GM18505 (cell line): ENCODE measurements at regions not wholly inside any gene's neighbourhood (a gene's known extent, or its start where the extent isn't known, plus 50 kb on each side); places are given as distances from the start of the nearest gene placed in this dataset.
"Not testable (repeated sequence)": the region's sequence is repeated elsewhere in the genome, so short reads cannot be mapped to it uniquely, and the experiment has no call there.

ENCODE experiments used
- ATAC-seq: cut with Tn5 transposase; IDR thresholded peaks from one replicate; pipeline ENCODE4 v1.9.1; 2021; ENCODE audit not compliant: unreplicated experiment
- POLR2A ChIP-seq: IDR thresholded peaks from 4 replicates; pipeline ENCODE4 v1.6.1; 2011; ENCODE audit warnings: borderline replicate concordance; ENCODE audit not compliant: insufficient read depth, insufficient read length; ENCODE audit errors: extremely low read depth

DNA sequence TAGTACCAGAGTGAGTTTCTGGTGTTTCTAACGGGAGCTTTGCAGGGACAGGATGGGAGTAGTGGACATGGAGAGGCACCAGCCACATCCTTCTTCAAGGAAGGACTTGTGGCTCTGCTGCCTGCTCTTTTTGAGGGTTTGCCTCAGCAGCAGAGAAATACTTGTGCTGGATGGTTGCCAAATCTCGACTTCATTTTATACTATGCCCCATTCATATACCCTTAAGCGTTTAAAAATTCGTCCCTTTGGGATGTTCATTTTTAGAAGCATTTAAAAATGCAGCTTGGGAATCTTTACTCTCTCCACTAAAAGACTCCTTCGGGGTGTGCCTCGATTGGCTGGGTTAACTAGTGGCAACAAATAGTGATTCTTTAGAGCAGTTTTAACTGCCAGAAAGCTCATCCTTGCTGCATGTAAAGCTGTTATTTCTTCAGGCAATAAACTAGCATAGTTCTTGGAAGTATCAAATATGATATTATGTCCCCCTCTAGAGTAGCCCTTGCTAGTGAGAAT lies 126.5 kb upstream of the B3GAT2 start:
- ATAC-seq, result no peak
- TF ChIP-seq POLR2A, result no peak

GRCh38 chr6:71088166-71088565 lies 131.3 kb upstream of the B3GAT2 start:
- no peak for TF ChIP-seq POLR2A
- no peak for ATAC-seq

DNA sequence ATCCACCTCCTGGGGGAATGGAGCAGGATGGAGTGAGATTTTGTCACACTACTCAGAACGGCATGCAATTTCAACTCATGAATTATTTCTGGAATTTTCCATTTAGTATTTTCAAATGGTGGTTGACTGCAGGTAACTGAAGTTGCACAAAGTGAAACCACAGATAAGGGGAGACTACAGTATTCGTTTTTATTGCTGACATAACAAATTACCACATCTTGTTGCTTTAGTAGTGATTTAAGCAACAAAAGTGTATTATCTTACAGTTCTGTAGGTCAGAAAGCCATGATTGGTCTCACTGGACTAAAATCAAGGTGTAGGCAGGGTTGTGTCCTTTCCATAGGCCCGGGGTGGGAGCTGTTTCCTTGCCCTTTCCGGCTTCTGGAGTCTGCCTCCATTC lies 133.4 kb upstream of the B3GAT2 start:
- TF ChIP-seq POLR2A, result no peak
- ATAC-seq, result no peak

DNA sequence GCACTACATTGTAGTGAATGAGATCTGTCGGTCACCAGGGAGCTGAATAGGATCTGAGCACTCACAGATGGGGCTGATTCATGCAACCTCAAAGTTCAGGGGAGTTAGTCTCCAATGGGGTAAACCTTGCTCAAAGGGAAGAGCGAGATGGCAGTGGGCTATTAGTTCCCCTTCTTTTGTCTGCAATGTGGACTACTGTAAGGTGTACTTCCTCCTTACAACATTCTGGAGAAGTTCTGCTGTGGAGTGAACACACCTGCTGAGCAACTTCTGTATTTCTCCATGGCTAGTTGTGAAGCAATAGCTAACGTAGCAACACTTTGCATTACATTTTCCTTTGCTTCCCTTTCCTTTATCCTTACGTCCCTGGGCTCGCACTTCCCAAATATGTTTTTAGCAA lies 134.3 kb upstream of the B3GAT2 start:
- TF ChIP-seq POLR2A, result no peak
- no peak for ATAC-seq

DNA sequence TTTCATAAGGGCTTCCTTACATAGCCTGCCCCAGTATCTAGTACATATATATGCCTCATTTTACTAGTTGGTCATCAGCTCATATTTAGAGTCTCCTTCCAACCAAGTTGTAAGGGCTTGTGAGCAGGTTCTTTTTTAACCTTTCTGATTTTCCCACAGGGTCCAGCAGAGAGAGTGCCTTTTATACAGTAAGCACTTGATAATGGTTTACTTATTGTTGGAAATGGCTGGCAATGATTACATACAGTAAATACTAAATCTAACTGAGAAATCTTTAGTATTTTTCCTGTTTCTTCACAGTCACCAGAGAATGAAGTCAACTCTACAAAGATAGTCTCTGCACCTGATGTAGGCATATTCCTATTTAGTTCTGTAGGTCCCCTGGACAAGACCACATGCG lies 135.1 kb upstream of the B3GAT2 start:
- no peak for TF ChIP-seq POLR2A
- ATAC-seq, result no peak

DNA sequence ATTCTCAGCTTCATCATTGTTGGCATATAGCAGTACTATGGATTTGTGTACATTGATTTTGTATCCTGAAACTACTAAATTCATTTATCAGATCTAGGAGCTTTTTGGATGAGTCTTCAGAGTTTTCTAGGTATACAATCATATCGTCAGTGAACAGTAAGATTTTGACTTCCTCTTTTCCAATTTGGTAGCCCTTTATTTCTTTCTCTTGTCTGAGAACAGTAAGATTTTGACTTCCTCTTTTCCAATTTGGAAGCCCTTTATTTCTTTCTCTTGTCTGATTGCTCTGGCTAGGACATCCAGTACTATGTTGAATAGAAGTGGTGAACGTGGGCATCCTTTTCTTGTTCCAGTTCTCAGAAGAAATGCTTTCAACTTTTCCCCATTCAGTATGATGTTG lies 140.4 kb upstream of the B3GAT2 start:
- not testable (repeated sequence) for ATAC-seq

DNA sequence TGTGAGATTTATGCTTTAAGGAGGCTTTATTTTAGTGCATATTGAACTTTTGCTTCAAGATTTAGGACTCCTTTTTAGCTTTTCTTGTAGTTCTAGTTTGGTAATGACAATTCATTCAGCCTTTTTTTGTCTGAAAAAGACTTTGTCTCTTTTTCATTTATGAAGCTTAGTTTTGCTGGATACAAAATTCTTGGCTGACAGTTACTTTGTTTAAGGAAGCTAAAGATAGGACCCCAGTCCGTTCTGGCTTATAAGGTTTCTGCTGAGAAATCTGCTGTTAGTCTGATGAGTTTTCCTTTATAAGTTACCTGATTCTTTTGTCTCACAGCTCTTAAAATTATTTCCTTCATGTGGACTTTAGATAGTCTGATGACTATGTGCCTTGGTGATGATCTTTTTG lies 142.8 kb upstream of the B3GAT2 start:
- TF ChIP-seq POLR2A, result no peak
- ATAC-seq, result no peak

DNA sequence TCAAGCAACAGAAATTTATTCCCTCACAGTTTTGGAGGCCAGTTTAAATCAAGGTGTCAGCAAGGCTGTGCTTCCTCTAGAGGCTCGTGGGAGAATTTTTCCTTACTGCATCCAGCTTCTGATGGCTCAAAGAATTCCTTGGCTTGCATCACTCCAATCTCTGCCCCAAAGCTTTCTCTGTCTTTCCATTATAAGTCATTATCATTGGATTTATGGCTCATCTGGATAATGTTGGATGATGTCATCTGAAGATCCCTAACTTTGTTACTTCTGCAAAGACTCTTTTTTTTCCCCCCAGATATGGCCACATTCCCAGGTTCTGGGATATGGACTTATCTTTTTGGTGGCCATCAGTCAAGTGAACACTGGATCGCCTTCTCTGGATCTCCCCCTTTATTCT lies 146.3 kb upstream of the B3GAT2 start:
- no peak for TF ChIP-seq POLR2A
- ATAC-seq, result no peak

- no peak for ATAC-seq
- TF ChIP-seq POLR2A, result no peak
Observed at GRCh38 chr6:71103641-71104040, 146.8 kb upstream of the B3GAT2 start.

- ATAC-seq, result no peak
- no peak for TF ChIP-seq POLR2A
Observed at GRCh38 chr6:71106276-71106675, 149.4 kb upstream of the B3GAT2 start.

GRCh38 chr6:71107911-71108420 lies 151.1 kb upstream of the B3GAT2 start:
- no peak for ATAC-seq
- no peak for TF ChIP-seq POLR2A

- TF ChIP-seq POLR2A, result no peak
- no peak for ATAC-seq
Observed at GRCh38 chr6:71114544-71114943, 157.7 kb upstream of the B3GAT2 start.

DNA sequence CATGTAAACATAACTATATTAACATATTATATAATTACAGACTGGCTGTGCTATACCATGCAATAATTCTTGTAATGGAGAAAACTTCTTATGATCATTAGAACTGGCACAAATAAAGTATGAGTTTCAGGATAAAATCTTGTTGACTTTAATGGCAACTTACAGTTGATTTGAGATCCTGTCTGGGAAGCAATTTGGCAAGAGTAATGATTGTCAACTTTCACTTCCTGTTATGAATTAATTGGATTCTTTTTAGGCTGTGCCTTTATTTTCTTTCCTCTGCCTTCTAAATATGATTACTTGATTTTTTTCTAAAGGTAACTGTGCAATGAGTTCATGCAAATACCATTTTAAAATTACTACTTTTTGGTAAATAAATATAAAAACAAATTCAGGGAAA lies 158.1 kb upstream of the B3GAT2 start:
- no peak for TF ChIP-seq POLR2A
- no peak for ATAC-seq

GRCh38 chr6:71119560-71119959 lies 162.7 kb upstream of the B3GAT2 start:
- ATAC-seq, result no peak
- no peak for TF ChIP-seq POLR2A

DNA sequence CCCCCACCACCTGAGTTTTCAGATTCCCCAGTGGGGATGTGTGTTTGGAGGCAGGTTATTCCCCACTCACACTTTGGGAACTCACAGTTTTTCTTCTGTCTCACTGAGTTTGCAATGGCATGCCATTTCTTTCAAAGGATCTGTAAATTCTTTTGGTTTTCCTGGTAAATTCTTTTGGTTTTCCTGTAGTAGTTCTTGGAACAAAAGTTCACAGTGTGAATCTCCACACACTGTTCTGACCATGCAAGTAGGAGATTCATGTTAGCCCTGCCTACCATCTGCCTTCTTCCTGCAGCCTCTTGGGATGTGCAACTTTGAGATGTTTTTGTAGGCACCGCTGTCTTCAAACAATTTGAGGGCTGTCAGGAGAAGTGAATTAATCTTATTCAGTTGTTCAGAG lies 165.6 kb upstream of the OGFRL1 start:
- no peak for TF ChIP-seq POLR2A
- no peak for ATAC-seq
